GM12874 (cell line): ENCODE measurements at regions not wholly inside any gene's neighbourhood (a gene's known extent, or its start where the extent isn't known, plus 50 kb on each side); places are given as distances from the start of the nearest gene placed in this dataset.

ENCODE experiments used
- CTCF ChIP-seq: IDR thresholded peaks from 2 replicates; pipeline ENCODE4 v1.5.1; 2011; ENCODE audit warnings: low read depth, mild to moderate bottlenecking, control low read depth, low read length, moderate library complexity; ENCODE audit not compliant: insufficient read depth

- TF ChIP-seq CTCF = no peak
Measured at GRCh38 chr7:113389112-113389646, 270.8 kb upstream of the SMIM30 start.

- no peak for TF ChIP-seq CTCF
Measured at GRCh38 chr7:113383638-113384037, 265.3 kb upstream of the SMIM30 start.

GRCh38 chr7:113379746-113380145 is 261.4 kb upstream of the SMIM30 start:
- TF ChIP-seq CTCF = no peak

- TF ChIP-seq CTCF = no peak
Measured at GRCh38 chr7:113374955-113375354, 256.6 kb upstream of the SMIM30 start.

- TF ChIP-seq CTCF = no peak
Measured at GRCh38 chr7:113373863-113374262, 255.5 kb upstream of the SMIM30 start.

GRCh38 chr7:113371416-113372043 is 253.2 kb upstream of the SMIM30 start:
- no peak for TF ChIP-seq CTCF

- no peak for TF ChIP-seq CTCF
Measured at GRCh38 chr7:113370910-113371309, 252.6 kb upstream of the SMIM30 start.

- TF ChIP-seq CTCF = no peak
Measured at GRCh38 chr7:113368256-113368655, 249.9 kb upstream of the SMIM30 start.
